K562 (cell line): ENCODE measurements at regions not wholly inside any gene's neighbourhood (a gene's known extent, or its start where the extent isn't known, plus 50 kb on each side); places are given as distances from the start of the nearest gene placed in this dataset.

Experiments
- ATAC-seq: fragments of 200-7000 bp; cut with Tn5 transposase; 3 replicates; pipeline ENCODE4 v1.9.1; 2020; ENCODE audit warnings: moderate library complexity
- BruUV-seq: library from RNA; stranded (reverse); fragments of 400-500 nt; replicated peaks from 2 replicates; lab custom pipeline; 2021; lab: Mats Ljungman, UMichigan
- CTCF ChIA-PET: fragments of 300-600 bp; formaldehyde crosslinking; extraction: SDS; loops from one replicate; lab custom pipeline; 2021; ENCODE audit warnings: low intra/inter-chr PET ratio; lab: Yijun Ruan, JAX
- POLR2A ChIA-PET: fragments of 300-600, 350-650 bp; sonication (Branson Sonifier 250); formaldehyde crosslinking; extraction: SDS; loops from one replicate; lab custom pipeline; 2021; ENCODE audit warnings: antibody characterized with exemption, inconsistent platforms; lab: Yijun Ruan, JAX
- DNase-seq, 4 experiments: peaks; one replicate each; pipeline versions ENCODE4 v3.0.0 to v3.0.0-alpha.2; 2011 to 2018; ENCODE audit warnings: low spot score in 3 of 4, mixed read lengths in 3 of 4; ENCODE audit errors: extremely low read depth in 1 of 4
- FAIRE-seq: peaks from 2 replicates; lab custom pipeline; 2011; peaks lifted over from hg19 to GRCh38; lab: Jason Lieb, UNC
- H2AFZ ChIP-seq: 2 replicates; pipeline ENCODE4 v1.6.0; 2011; ENCODE audit warnings: low read depth, low read length, control low read depth, inconsistent platforms
- H3K27ac ChIP-seq: fragments of 200-600 bp; 3 replicates; pipeline ENCODE4 v1.8.0; 2011; ENCODE audit warnings: low read depth, mild to moderate bottlenecking, control low read depth, inconsistent platforms, low read length, moderate library complexity, mixed read lengths; ENCODE audit errors: extremely low read depth
- H3K27me3 ChIP-seq, 2 experiments: fragments of 300-600 bp in 1 of 2; 2 replicates in 1 of 2; 3 replicates in 1 of 2; pipeline versions ENCODE4 v1.6.0 to v1.8.0; 2011; ENCODE audit warnings: inconsistent platforms in 2 of 2, low read length in 2 of 2, mild to moderate bottlenecking in 1 of 2, mixed read lengths in 1 of 2, moderate library complexity in 1 of 2; ENCODE audit not compliant: control insufficient read depth in 2 of 2, insufficient read depth in 2 of 2
- H3K36me3 ChIP-seq: fragments of 300-600 bp; 3 replicates; pipeline ENCODE4 v1.8.0; 2011; ENCODE audit warnings: mild to moderate bottlenecking, low read length, inconsistent platforms; ENCODE audit not compliant: control insufficient read depth, insufficient read depth
- H3K4me1 ChIP-seq, 2 experiments: fragments of 200-600 bp in 1 of 2; replicated peaks in 1 of 2; 2 replicates in 1 of 2; 3 replicates in 1 of 2; pipeline versions ENCODE4 v1.5.1 to v1.8.0; 2011; ENCODE audit warnings: inconsistent platforms in 2 of 2, low read length in 2 of 2, mild to moderate bottlenecking in 1 of 2, mixed read lengths in 1 of 2, moderate library complexity in 1 of 2; ENCODE audit not compliant: control insufficient read depth in 2 of 2, insufficient read depth in 2 of 2
- H3K4me2 ChIP-seq: 2 replicates; pipeline ENCODE4 v1.6.1; 2011; ENCODE audit warnings: low read length, control low read depth, inconsistent platforms, mixed read lengths; ENCODE audit not compliant: insufficient read depth
- H3K4me3 ChIP-seq: fragments of 200-600 bp; sonication (generic), shearing (Covaris generic); 2 replicates; pipeline ENCODE4 v1.5.1; 2016; ENCODE audit warnings: control low read depth, inconsistent platforms
- H3K79me2 ChIP-seq: fragments of 200-600 bp; 3 replicates; pipeline ENCODE4 v1.8.0; 2011; ENCODE audit warnings: low read length, inconsistent platforms; ENCODE audit not compliant: control insufficient read depth, insufficient read depth
- H3K9ac ChIP-seq, 2 experiments: 2 replicates each; pipeline versions ENCODE4 v1.6.0 to v1.6.1; 2011; ENCODE audit warnings: low read depth in 2 of 2, low read length in 2 of 2, control low read depth in 1 of 2, inconsistent platforms in 1 of 2, mild to moderate bottlenecking in 1 of 2, mixed read lengths in 1 of 2; ENCODE audit not compliant: insufficient read depth in 1 of 2
- H3K9me1 ChIP-seq: one replicate; pipeline ENCODE4 v1.6.0; 2011; ENCODE audit warnings: inconsistent platforms, mild to moderate bottlenecking, low read length, moderate library complexity; ENCODE audit not compliant: control insufficient read depth, insufficient read depth
- H3K9me3 ChIP-seq: replicated peaks from 2 replicates; pipeline ENCODE4 v1.5.1; 2011; ENCODE audit warnings: low read depth, low read length, inconsistent platforms; ENCODE audit not compliant: control insufficient read depth, insufficient read depth
- H4K20me1 ChIP-seq: replicated peaks from 2 replicates; pipeline ENCODE4 v1.6.1; 2011; ENCODE audit warnings: low read length, inconsistent platforms, mixed read lengths; ENCODE audit not compliant: control insufficient read depth, insufficient read depth
- CBFA2T3 ChIP-seq: fragments of 450-650 bp; IDR thresholded peaks from 2 replicates; pipeline ENCODE4 v1.6.1; 2017
- CHAMP1 ChIP-seq: fragments of 450-650 bp; IDR thresholded peaks from 2 replicates; pipeline ENCODE4 v1.6.1; 2016; ENCODE audit warnings: mild to moderate bottlenecking
- HDAC3 ChIP-seq: fragments of 450-650 bp; IDR thresholded peaks from 2 replicates; pipeline ENCODE4 v1.6.1; 2018; ENCODE audit warnings: borderline replicate concordance, mild to moderate bottlenecking, moderate library complexity; ENCODE audit not compliant: partially characterized antibody
- NCOR1 ChIP-seq: fragments of 450-650 bp; IDR thresholded peaks from 2 replicates; pipeline ENCODE4 v1.6.1; 2016; ENCODE audit warnings: mild to moderate bottlenecking, moderate library complexity
- PREB ChIP-seq: sonication (generic); formaldehyde crosslinking; IDR thresholded peaks from 2 replicates; pipeline ENCODE4 v1.8.1; 2023; ENCODE audit warnings: mild to moderate bottlenecking, missing genetic modification reagents
- SAP30 ChIP-seq: fragments of 200-600 bp; sonication (generic); IDR thresholded peaks from 2 replicates; pipeline ENCODE4 v1.6.1; 2012; ENCODE audit warnings: borderline replicate concordance, low read depth, mild to moderate bottlenecking, moderate library complexity, low read length, control low read depth, inconsistent platforms; ENCODE audit not compliant: insufficient read depth, poor library complexity, severe bottlenecking
- SFPQ ChIP-seq: fragments of 200-400 bp; formaldehyde crosslinking; IDR thresholded peaks from 2 replicates; pipeline ENCODE4 v1.6.1; 2017; ENCODE audit warnings: mild to moderate bottlenecking, low read depth, low read length, moderate library complexity
- SPI1 ChIP-seq: IDR thresholded peaks from 2 replicates; pipeline ENCODE4 v1.6.1; 2011; ENCODE audit warnings: low read depth, low read length, control low read depth, borderline replicate concordance
- SRF ChIP-seq, 2 experiments: fragments of 250-450, 450-650 bp in 1 of 2; sonication (Bioruptor Pico) in 1 of 2; sonication (generic) in 1 of 2; formaldehyde crosslinking; IDR thresholded peaks; 2 replicates each; pipeline versions ENCODE4 v1.5.0 to v1.5.1; 2020 to 2022; ENCODE audit warnings: mild to moderate bottlenecking in 1 of 2, missing genetic modification reagents in 1 of 2
- TGIF2 ChIP-seq: sonication (generic); formaldehyde crosslinking; IDR thresholded peaks from 2 replicates; pipeline ENCODE4 v1.8.1; 2022; ENCODE audit warnings: mild to moderate bottlenecking, missing genetic modification reagents, moderate library complexity
- U2AF1 ChIP-seq: fragments of 200-400 bp; formaldehyde crosslinking; optimal IDR thresholded peaks from 2 replicates; pipeline ENCODE3; 2017; ENCODE audit warnings: mild to moderate bottlenecking, low read depth, low read length, moderate library complexity
- USF2 ChIP-seq: sonication (generic); formaldehyde crosslinking; IDR thresholded peaks from 2 replicates; pipeline ENCODE4 v1.5.0; 2020; ENCODE audit warnings: missing genetic modification reagents
- ZNF398 ChIP-seq: fragments of 250-450 bp; sonication (Bioruptor Pico); IDR thresholded peaks from 2 replicates; pipeline ENCODE4 v1.8.0; 2021; ENCODE audit warnings: moderate library complexity, mild to moderate bottlenecking, inconsistent platforms
- ZNF778 ChIP-seq: fragments of 450-650 bp; formaldehyde crosslinking; IDR thresholded peaks from 2 replicates; pipeline ENCODE4 v1.4.0; 2020; ENCODE audit warnings: mild to moderate bottlenecking, moderate library complexity
- WGBS: fragments of 100-300 bp; shearing (Covaris generic); methylation state at CpG from one replicate; pipeline ENCODE4 v1.1.6; 2016; ENCODE audit warnings: low coverage, mixed read lengths; ENCODE audit not compliant: insufficient coverage; ENCODE audit errors: missing lambda C conversion rate; 5-methylcytosine and 5-hydroxymethylcytosine counted together
- in situ Hi-C: fragments of 300-500 bp; cut with MboI; formaldehyde crosslinking; loops from 4 replicates; pipeline ENCODE4 v1.15.0; 2018; ENCODE audit warnings: inconsistent platforms, mixed read lengths
- intact Hi-C: fragments of 100-400 bp; cut with micrococcal nuclease; formaldehyde crosslinking; loops from 2 replicates; pipeline ENCODE4 v1.14.2; 2022

GRCh38 chr5:89901983-89902382, 507.6 kb downstream of the CETN3 start:
- no peak overlapping the region for H2AFZ ChIP-seq
- H3K4me1 ChIP-seq = no peaks in the 10 kb centered on the region
- intact Hi-C loops = no loop called here
- no peak for ATAC-seq
- H4K20me1 ChIP-seq = no peaks in the 10 kb centered on the region
- no peaks in the 10 kb centered on the region for H3K36me3 ChIP-seq
- ChIA-PET CTCF (no interaction called here), POLR2A (interaction anchor here (0.6 kb wide), 1 partner anchor 1085 kb away, joined by 3 read pairs; no protein-coding TSS in a partner anchor)
- WGBS = 0% methylated on average over 4 of the region's 4 CpGs
- no peak for FAIRE-seq
- no peak overlapping the region for H3K9ac ChIP-seq
- no peaks in the 10 kb centered on the region for H3K79me2 ChIP-seq
- no peak overlapping the region for H3K4me2 ChIP-seq
- BruUV-seq = no TSS peak
- DNase-seq = no peak
- no peak overlapping the region for H3K27ac ChIP-seq
- in situ Hi-C loops = no loop called here
- H3K9me1 ChIP-seq = no peaks in the 10 kb centered on the region
- H3K27me3 ChIP-seq = no peaks in the 10 kb centered on the region
- H3K4me3 ChIP-seq = no peak overlapping the region
- H3K9me3 ChIP-seq = no peaks in the 10 kb centered on the region
- no peak for TF ChIP-seq PREB (CRISPR knock-in tag)
- TF ChIP-seq CHAMP1 = no peak
- TF ChIP-seq NCOR1 = no peak
- no peak for TF ChIP-seq CBFA2T3
- no peak for TF ChIP-seq SRF (CRISPR knock-in tag; IDR thresholded peaks at IDR 0.05)
- TF ChIP-seq SPI1 = no peak
- no peak for TF ChIP-seq ZNF778 (CRISPR knock-in tag)
- no peak for TF ChIP-seq TGIF2 (CRISPR knock-in tag)
- no peak for TF ChIP-seq SFPQ
- TF ChIP-seq HDAC3 = no peak
- no peak for TF ChIP-seq ZNF398
- no peak for TF ChIP-seq USF2 (CRISPR knock-in tag)
- no peak for TF ChIP-seq SAP30
- no peak for TF ChIP-seq U2AF1
